Smooth muscle cell (in vitro differentiated cells): ENCODE measurements at regions not wholly inside any gene's neighbourhood (a gene's known extent, or its start where the extent isn't known, plus 50 kb on each side); places are given as distances from the start of the nearest gene placed in this dataset.

Source experiments
- DNase-seq: peaks from one replicate; lab custom pipeline; 2025; ENCODE audit not compliant: unreplicated experiment; lab: John Stamatoyannopoulos, UW
- H2AFZ ChIP-seq: fragments of 200-600 bp; sonication (generic); 2 replicates; pipeline ENCODE4 v1.6.0; 2016; ENCODE audit warnings: antibody characterized with exemption, low read depth, mild to moderate bottlenecking
- H3F3A ChIP-seq: fragments of 200-600 bp; sonication (generic); 2 replicates; pipeline ENCODE4 v1.6.0; 2017; ENCODE audit warnings: antibody characterized with exemption, low read depth
- H3K27ac ChIP-seq: fragments of 200-600 bp; sonication (generic); 2 replicates; pipeline ENCODE4 v1.5.1; 2016; ENCODE audit warnings: low read depth, mild to moderate bottlenecking
- H3K27me3 ChIP-seq: fragments of 200-600 bp; sonication (generic); 2 replicates; pipeline ENCODE4 v1.6.1; 2016; ENCODE audit warnings: low read depth, mild to moderate bottlenecking
- H3K36me3 ChIP-seq: fragments of 200-600 bp; sonication (generic); 2 replicates; pipeline ENCODE4 v1.5.1; 2016; ENCODE audit warnings: low read depth
- H3K4me1 ChIP-seq: fragments of 200-600 bp; sonication (generic); 2 replicates; pipeline ENCODE4 v1.5.1; 2016; ENCODE audit warnings: low read depth
- H3K4me2 ChIP-seq: fragments of 200-600 bp; sonication (generic); 2 replicates; pipeline ENCODE4 v1.6.0; 2016; ENCODE audit warnings: mild to moderate bottlenecking
- H3K4me3 ChIP-seq: fragments of 200-600 bp; sonication (generic); 2 replicates; pipeline ENCODE4 v1.5.1; 2016; ENCODE audit warnings: mild to moderate bottlenecking
- H3K79me2 ChIP-seq: fragments of 200-600 bp; sonication (generic); 2 replicates; pipeline ENCODE4 v1.6.0; 2016; ENCODE audit warnings: low read depth, mild to moderate bottlenecking
- H3K9ac ChIP-seq: fragments of 200-600 bp; sonication (generic); 2 replicates; pipeline ENCODE4 v1.6.0; 2016; ENCODE audit warnings: low read depth
- H3K9me3 ChIP-seq: fragments of 200-600 bp; sonication (generic); replicated peaks from 2 replicates; pipeline ENCODE4 v1.5.1; 2016; ENCODE audit warnings: low read depth
- H4K20me1 ChIP-seq: fragments of 200-600 bp; sonication (generic); 2 replicates; pipeline ENCODE4 v1.6.0; 2016; ENCODE audit warnings: low read depth
- CTCF ChIP-seq: fragments of 200-600 bp; sonication (generic); IDR thresholded peaks from 2 replicates; pipeline ENCODE4 v1.5.1; 2017; ENCODE audit warnings: borderline replicate concordance, mild to moderate bottlenecking, antibody characterized with exemption; ENCODE audit not compliant: insufficient read depth, poor library complexity, severe bottlenecking
- WGBS: methylation state at CpG from one replicate; pipeline ENCODE4 v1.1.7; 2016; ENCODE audit warnings: low lambda C conversion rate; 5-methylcytosine and 5-hydroxymethylcytosine counted together

- Histone ChIP-seq H3K9me3 (no peaks in the 10 kb centered on the region), H3K9ac (no peak overlapping the region), H3K4me3 (no peak overlapping the region), H3F3A (no peaks in the 10 kb centered on the region), H3K27ac (no peak overlapping the region), H2AFZ (no peak overlapping the region), H3K36me3 (no peaks in the 10 kb centered on the region), H3K27me3 (no peaks in the 10 kb centered on the region), H3K4me1 (peaks cover 5% of the 10 kb centered on the region), H3K79me2 (no peaks in the 10 kb centered on the region), H4K20me1 (no peaks in the 10 kb centered on the region), H3K4me2 (no peak overlapping the region)
- no peak for TF ChIP-seq CTCF
- DNase-seq, result no peak
These were observed 126.4 kb downstream of the GNAT3 start for GRCh38 chr7:80385508-80385907.

- Histone ChIP-seq H4K20me1 (no peaks in the 10 kb centered on the region), H3K36me3 (no peaks in the 10 kb centered on the region), H2AFZ (no peak overlapping the region), H3K4me3 (no peak overlapping the region), H3K9me3 (no peaks in the 10 kb centered on the region), H3K4me2 (no peak overlapping the region), H3K9ac (no peak overlapping the region), H3K79me2 (no peaks in the 10 kb centered on the region), H3K27me3 (no peaks in the 10 kb centered on the region), H3K4me1 (no peaks in the 10 kb centered on the region), H3K27ac (no peak overlapping the region), H3F3A (no peaks in the 10 kb centered on the region)
- no peak for DNase-seq
- 97% methylated on average over 1 of the region's 1 CpG for WGBS
- TF ChIP-seq CTCF, result no peak
These were observed 130.9 kb downstream of the GNAT3 start for GRCh38 chr7:80380957-80381356.

GRCh38 chr7:80379034-80379982 is 132.6 kb downstream of the GNAT3 start:
- Histone ChIP-seq H3K27ac (no peak overlapping the region), H3K36me3 (no peaks in the 10 kb centered on the region), H4K20me1 (no peaks in the 10 kb centered on the region), H3K79me2 (no peaks in the 10 kb centered on the region), H3K4me2 (peak overlapping the region; percentile 10), H3K4me1 (no peaks in the 10 kb centered on the region), H2AFZ (no peak overlapping the region), H3K9me3 (no peaks in the 10 kb centered on the region), H3K9ac (no peak overlapping the region), H3K4me3 (no peak overlapping the region), H3K27me3 (no peaks in the 10 kb centered on the region), H3F3A (no peaks in the 10 kb centered on the region)
- no peak for TF ChIP-seq CTCF
- no peak for DNase-seq
- 90% methylated on average over 3 of the region's 3 CpGs for WGBS

- H3K36me3 ChIP-seq, result no peaks in the 10 kb centered on the region
- H3K4me3 ChIP-seq, result no peak overlapping the region
- WGBS, result 92% methylated on average over 4 of the region's 4 CpGs
- no peak for TF ChIP-seq CTCF
- H3K9ac ChIP-seq, result no peak overlapping the region
- H3K27me3 ChIP-seq, result no peaks in the 10 kb centered on the region
- no peaks in the 10 kb centered on the region for H3K9me3 ChIP-seq
- no peak overlapping the region for H3K4me2 ChIP-seq
- no peaks in the 10 kb centered on the region for H4K20me1 ChIP-seq
- no peak overlapping the region for H3K27ac ChIP-seq
- H3K79me2 ChIP-seq, result no peaks in the 10 kb centered on the region
- H3F3A ChIP-seq, result no peaks in the 10 kb centered on the region
- no peak overlapping the region for H2AFZ ChIP-seq
- peaks cover 6% of the 10 kb centered on the region for H3K4me1 ChIP-seq
- DNase-seq, result no peak
These were observed 137.5 kb downstream of the GNAT3 start for GRCh38 chr7:80374321-80374720.
